B cell (primary cell): ENCODE measurements at regions not wholly inside any gene's neighbourhood (a gene's known extent, or its start where the extent isn't known, plus 50 kb on each side); places are given as distances from the start of the nearest gene placed in this dataset.

Experiments
- CTCF ChIP-seq: fragments of 200-600 bp; IDR thresholded peaks from one replicate; pipeline ENCODE4 v1.8.0; 2022; ENCODE audit warnings: antibody characterized with exemption, mild to moderate bottlenecking
- EZH2 ChIP-seq: IDR thresholded peaks from 2 replicates; pipeline ENCODE4 v1.6.1; 2012; ENCODE audit warnings: borderline replicate concordance, low read depth, mild to moderate bottlenecking, moderate library complexity, low read length; ENCODE audit not compliant: insufficient read depth, poor library complexity, severe bottlenecking

GRCh38 chr5:28975508-28975907 lies 1937.1 kb upstream of the CDH9 start:
- TF ChIP-seq EZH2 (no peak), CTCF (no peak)
